ENCODE measurements at regions not wholly inside any gene's neighbourhood (a gene's known extent, or its start where the extent isn't known, plus 50 kb on each side); places are given as distances from the start of the nearest gene placed in this dataset.

DNA sequence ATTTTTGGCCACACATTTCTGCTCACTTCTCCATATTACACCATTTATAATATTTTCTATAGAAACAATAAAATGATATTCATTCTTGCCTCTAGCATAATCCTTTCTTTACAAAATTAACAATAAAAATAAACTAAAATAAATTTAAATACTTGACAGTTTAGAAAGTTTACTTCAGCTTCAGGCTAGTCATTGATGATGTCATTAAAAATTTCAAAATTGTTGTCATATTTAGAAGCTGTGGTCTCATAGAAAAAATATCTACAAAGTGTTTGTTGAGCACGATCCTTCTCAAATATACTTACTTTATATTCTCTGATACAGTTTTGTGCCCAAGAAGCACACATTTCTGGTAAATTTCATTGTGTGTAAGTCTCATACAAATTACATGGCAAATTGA, 717.4 kb upstream of the CITED2 start:
- H3K9me3 ChIP-seq (ENCODE audit: control insufficient read depth, low read length, poor library complexity, severe bottlenecking) = no peaks in the 10 kb centered on the region
- no peaks in the 10 kb centered on the region for H3K27me3 Mint-ChIP-seq
- no peak overlapping the region for H3K27ac Mint-ChIP-seq
- H3K4me3 Mint-ChIP-seq = no peak overlapping the region
- H3K36me3 Mint-ChIP-seq (ENCODE audit: low read depth) = no peaks in the 10 kb centered on the region
- no peak for ATAC-seq
- no peaks in the 10 kb centered on the region for H3K4me1 Mint-ChIP-seq
- DNase-seq = no peak

DNA sequence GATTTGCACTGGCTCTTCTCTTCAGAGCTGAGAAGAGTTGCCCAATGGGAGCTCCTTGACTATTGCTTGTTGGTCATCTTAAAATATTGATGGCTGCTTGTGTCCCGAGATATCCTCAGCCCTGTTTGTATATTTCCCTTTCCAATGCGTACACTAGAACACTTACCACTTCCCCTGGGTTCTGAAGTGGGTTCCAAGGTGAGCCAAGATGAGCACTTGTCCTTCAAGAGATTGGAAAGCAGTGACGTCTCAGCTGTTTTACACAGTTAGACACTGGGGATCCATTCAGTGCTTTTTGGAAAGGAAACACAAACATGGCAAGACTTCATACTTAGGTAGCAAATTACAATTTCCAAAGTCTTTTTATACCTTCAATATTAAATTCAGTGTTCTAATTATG, 716.4 kb upstream of the CITED2 start:
- no peak for ATAC-seq
- no peaks in the 10 kb centered on the region for H3K9me3 ChIP-seq (ENCODE audit: control insufficient read depth, low read length, poor library complexity, severe bottlenecking)
- no peak for DNase-seq
- H3K4me1 Mint-ChIP-seq = no peaks in the 10 kb centered on the region
- H3K27me3 Mint-ChIP-seq = no peaks in the 10 kb centered on the region
- no peak overlapping the region for H3K4me3 Mint-ChIP-seq
- H3K36me3 Mint-ChIP-seq (ENCODE audit: low read depth) = no peaks in the 10 kb centered on the region
- no peak overlapping the region for H3K27ac Mint-ChIP-seq

DNA sequence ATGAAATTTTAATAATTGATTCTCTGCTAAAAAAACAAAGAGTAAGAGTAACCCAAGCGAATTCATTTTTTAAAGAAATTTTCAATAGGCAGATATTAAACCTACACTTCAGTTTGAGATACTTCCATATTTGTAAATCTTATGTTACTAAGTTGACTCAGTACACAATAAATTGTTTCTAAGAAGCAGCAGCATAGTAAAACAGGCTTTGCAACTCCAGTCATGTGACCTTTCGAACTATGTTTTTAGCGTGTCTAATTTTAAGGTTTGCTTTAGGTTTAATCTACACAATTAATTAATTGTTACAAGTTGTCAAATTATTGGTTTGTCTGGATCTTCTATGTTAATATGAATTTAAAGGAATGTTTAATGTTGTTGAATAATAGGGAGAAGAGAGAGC, 708.9 kb upstream of the CITED2 start:
- no peak overlapping the region for H3K27ac Mint-ChIP-seq
- no peaks in the 10 kb centered on the region for H3K36me3 Mint-ChIP-seq (ENCODE audit: low read depth)
- H3K9me3 ChIP-seq (ENCODE audit: control insufficient read depth, low read length, poor library complexity, severe bottlenecking) = no peaks in the 10 kb centered on the region
- ATAC-seq (no peak), DNase-seq (no peak)
- no peaks in the 10 kb centered on the region for H3K27me3 Mint-ChIP-seq
- no peaks in the 10 kb centered on the region for H3K4me1 Mint-ChIP-seq
- H3K4me3 Mint-ChIP-seq = no peak overlapping the region

DNA sequence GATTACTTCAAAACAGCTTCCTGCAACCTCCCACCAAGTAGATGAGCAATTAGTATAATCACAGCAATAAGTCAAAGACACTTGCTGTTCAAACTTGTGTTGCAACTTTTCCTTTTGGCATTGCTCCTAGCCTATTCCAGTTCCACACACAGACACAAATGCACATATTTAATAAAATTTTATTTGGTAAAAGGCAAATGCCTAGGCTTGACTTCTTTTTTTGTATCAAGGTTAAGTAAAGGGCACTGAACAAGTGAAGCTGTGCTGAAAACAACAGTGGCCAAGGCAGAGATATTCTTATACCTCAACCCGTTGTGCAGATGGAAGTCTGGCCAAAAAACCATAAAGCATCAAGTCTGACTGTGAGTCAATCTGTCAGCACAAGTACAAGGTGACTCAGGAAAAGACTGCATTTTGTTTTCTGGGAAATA, 708.4 kb upstream of the CITED2 start:
- DNase-seq (no peak), ATAC-seq (no peak)
- no peaks in the 10 kb centered on the region for H3K9me3 ChIP-seq (ENCODE audit: control insufficient read depth, low read length, poor library complexity, severe bottlenecking)
- Mint-ChIP-seq H3K36me3 (ENCODE audit: low read depth) (no peaks in the 10 kb centered on the region), H3K27ac (no peak overlapping the region), H3K4me3 (no peak overlapping the region), H3K27me3 (no peaks in the 10 kb centered on the region), H3K4me1 (no peaks in the 10 kb centered on the region)

DNA sequence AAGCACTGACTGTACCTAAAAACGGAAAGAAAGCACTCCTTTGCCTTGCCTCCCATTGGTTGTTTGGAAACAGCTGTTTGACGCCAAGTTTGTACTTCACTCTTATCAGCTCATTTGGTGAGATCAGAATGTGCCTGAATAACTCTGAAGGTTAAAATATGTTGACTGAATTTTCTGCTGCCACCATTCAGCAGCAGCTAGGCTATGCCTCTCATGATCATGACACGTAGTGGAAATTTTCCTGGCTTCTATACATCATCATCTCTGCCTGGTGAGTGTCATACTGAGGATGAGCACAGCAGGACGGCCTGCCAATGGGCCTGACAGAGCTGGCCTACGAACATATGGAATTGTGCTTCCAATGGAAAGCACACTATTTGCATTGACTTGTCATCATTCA, 704.9 kb upstream of the CITED2 start:
- H3K9me3 ChIP-seq (ENCODE audit: control insufficient read depth, low read length, poor library complexity, severe bottlenecking) = no peaks in the 10 kb centered on the region
- no peaks in the 10 kb centered on the region for H3K36me3 Mint-ChIP-seq (ENCODE audit: low read depth)
- no peak for ATAC-seq
- no peak overlapping the region for H3K27ac Mint-ChIP-seq
- no peak for DNase-seq
- H3K4me1 Mint-ChIP-seq = peaks cover 2% of the 10 kb centered on the region
- H3K27me3 Mint-ChIP-seq = peaks cover 10% of the 10 kb centered on the region
- H3K4me3 Mint-ChIP-seq = no peak overlapping the region

DNA sequence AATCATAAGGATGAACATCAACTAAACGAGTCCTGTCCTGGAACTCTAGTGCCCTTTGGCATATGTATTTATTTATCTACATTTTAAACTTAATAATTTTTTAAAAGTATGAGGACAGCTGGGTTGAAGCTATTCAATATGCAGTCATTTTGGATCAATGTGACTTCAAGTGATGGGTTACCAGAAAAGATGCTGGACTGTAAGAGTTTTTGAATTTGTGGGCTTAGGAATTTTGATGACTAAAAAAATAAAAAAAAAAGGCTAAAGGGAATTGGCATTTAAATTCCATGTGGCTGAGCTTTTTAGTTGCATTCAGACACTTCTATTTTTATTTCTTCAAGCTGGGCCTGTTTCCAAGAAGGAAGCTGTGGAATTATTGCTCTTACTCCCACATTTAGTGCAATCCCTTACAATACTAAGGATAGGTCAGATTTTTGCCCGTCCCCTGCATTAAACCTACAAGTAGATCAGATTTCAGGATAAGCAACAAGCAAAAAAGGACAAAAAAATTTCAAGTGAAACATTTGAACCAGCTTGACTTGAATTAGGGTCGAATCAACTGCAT, 704.2 kb upstream of the CITED2 start:
- no peaks in the 10 kb centered on the region for H3K36me3 Mint-ChIP-seq (ENCODE audit: low read depth)
- H3K9me3 ChIP-seq (ENCODE audit: control insufficient read depth, low read length, poor library complexity, severe bottlenecking) = no peaks in the 10 kb centered on the region
- peaks cover 16% of the 10 kb centered on the region for H3K27me3 Mint-ChIP-seq
- H3K4me3 Mint-ChIP-seq = no peak overlapping the region
- no peak overlapping the region for H3K27ac Mint-ChIP-seq
- DNase-seq (no peak), ATAC-seq (no peak)
- H3K4me1 Mint-ChIP-seq = peaks cover 2% of the 10 kb centered on the region

DNA sequence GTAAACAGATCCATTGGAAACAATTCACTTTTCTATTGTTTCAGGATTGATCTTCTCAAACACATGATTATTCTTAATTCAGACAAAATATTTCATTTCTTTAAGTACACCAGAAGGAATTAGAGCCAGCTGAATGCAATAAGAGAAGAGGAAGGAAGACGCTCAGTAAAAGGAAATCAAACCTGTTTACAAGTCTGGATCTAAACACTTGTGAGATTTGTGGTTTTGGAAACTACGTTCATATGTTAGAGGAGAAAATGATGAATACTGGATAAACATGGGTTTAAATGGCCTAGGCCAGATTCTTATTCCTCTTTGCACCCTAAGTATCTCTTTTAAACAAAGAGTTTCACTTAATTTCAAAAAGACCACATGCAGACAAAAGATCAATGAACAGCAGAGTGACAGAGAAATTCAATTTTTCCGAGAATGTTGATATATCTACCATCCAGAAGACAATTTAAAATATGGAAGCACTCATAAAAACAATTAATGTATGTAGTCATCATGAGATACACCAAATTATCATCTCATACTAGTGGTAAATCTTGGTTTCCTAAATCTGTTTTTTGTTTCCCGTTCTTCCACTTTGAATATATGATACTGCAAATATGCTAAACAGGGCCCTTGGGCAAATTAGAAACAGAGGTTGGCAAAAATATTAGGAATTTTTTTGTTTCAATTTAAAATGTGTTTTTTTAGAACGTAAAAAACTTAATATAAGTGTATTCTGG, 703.5 kb upstream of the CITED2 start:
- ATAC-seq = no peak
- Mint-ChIP-seq H3K36me3 (ENCODE audit: low read depth) (no peaks in the 10 kb centered on the region), H3K4me3 (no peak overlapping the region), H3K4me1 (peaks cover 2% of the 10 kb centered on the region), H3K27me3 (peaks cover 16% of the 10 kb centered on the region), H3K27ac (no peak overlapping the region)
- no peaks in the 10 kb centered on the region for H3K9me3 ChIP-seq (ENCODE audit: control insufficient read depth, low read length, poor library complexity, severe bottlenecking)
- no peak for DNase-seq

DNA sequence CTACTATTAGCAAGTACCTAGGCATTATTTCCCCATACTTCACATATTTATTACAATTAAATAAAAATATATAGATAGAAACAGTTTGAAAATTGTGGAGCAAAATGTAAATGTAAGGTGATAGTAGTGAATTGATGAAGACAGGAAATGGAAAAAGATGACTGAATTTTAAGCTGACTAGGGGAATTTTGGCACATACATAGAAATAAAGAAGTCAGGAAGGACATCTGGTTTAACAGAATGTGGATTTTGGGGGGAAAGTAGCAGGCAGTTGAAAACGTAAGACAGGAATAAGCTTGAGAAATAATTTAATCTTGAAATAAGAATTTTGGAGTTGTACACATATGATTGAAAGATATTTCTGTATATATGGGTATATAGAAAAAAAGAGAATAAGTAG, 701.7 kb upstream of the CITED2 start:
- H3K27ac Mint-ChIP-seq = no peak overlapping the region
- H3K36me3 Mint-ChIP-seq (ENCODE audit: low read depth) = no peaks in the 10 kb centered on the region
- H3K27me3 Mint-ChIP-seq = peaks cover 16% of the 10 kb centered on the region
- no peak for DNase-seq
- H3K9me3 ChIP-seq (ENCODE audit: control insufficient read depth, low read length, poor library complexity, severe bottlenecking) = no peaks in the 10 kb centered on the region
- no peak for ATAC-seq
- no peak overlapping the region for H3K4me3 Mint-ChIP-seq
- peaks cover 2% of the 10 kb centered on the region for H3K4me1 Mint-ChIP-seq

DNA sequence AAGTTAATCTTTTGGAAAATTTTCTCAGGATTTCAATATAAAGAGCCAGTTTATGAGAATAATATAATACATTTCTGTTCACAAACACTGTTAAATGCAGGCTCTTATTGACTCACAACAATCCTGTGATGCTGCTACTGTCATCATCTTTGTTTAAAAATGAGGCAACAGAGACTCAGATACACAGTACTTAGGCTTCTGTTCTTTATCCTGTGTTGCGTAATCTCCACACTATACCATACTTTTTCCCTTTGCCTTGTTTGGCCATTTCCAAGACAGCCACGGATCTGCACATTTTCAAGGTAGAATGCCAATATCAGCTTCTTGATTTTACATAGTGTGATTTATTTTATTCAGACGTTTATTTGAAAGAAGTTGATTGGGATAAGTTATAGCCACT, 699.0 kb upstream of the CITED2 start:
- H3K27ac Mint-ChIP-seq = no peak overlapping the region
- no peak for ATAC-seq

DNA sequence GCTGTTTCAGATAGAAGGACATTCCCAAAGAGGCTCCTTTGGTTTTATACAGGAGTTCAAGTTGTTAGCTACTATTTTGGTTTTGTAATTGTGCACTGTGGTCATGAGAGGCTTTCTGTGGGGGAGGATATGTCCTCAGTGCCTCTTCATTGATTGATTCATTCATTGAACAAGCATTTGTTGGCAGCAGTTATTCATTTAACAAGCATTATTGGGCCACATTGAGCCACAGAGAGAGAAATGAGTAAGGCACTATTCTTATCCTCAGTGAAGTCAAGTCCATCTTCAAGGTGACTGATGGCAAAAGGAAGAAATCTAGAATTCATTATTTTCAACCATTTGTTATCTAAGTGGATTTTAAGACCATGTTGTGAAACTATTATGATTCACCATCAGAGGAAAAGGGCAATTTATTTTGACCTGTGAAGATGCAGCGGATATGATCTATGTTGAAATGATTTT, 697.2 kb upstream of the CITED2 start:
- Mint-ChIP-seq H3K27me3 (peaks cover 16% of the 10 kb centered on the region), H3K4me1 (no peaks in the 10 kb centered on the region), H3K4me3 (no peak overlapping the region), H3K27ac (no peak overlapping the region), H3K36me3 (ENCODE audit: low read depth) (no peaks in the 10 kb centered on the region)
- DNase-seq (no peak), ATAC-seq (no peak)
- no peaks in the 10 kb centered on the region for H3K9me3 ChIP-seq (ENCODE audit: control insufficient read depth, low read length, poor library complexity, severe bottlenecking)

More for the DNA sequence above, 699.0 kb upstream of the CITED2 start:
- Mint-ChIP-seq H3K36me3 (ENCODE audit: low read depth) (no peaks in the 10 kb centered on the region), H3K4me3 (no peak overlapping the region), H3K27me3 (peaks cover 16% of the 10 kb centered on the region), H3K4me1 (peaks cover 2% of the 10 kb centered on the region)
- H3K9me3 ChIP-seq (ENCODE audit: control insufficient read depth, low read length, poor library complexity, severe bottlenecking) = no peaks in the 10 kb centered on the region
- DNase-seq = no peak

DNA sequence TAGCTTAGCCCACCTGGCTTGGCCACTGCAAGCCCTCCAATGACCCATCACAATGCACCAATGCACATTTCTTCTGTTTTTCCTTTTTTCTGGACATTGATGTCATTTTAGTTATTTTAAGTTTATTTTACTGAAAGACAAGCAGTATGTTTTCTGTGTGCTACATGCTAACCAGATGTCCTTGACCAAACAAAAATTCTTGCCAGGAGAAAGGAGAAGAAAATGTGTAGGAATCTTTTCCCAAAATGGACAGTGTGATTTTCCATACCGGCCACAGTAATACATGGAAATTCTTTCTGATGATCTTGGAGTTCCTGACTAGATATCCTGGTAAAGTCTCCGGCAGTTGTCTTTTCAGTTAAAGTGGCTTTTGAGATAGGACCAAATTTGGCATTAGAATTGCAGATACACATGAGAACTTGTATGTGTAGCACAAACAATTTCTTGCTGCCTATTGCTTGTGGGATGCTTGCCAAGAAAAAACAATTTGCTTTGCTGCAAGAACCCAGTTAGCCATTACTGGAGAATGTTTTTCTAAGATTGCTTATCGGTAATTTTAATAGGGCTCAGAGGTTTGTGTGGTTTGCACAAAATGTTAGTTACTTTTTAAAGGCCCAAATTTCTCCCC, 696.5 kb upstream of the CITED2 start:
- Mint-ChIP-seq H3K27me3 (peaks cover 16% of the 10 kb centered on the region), H3K27ac (no peak overlapping the region), H3K4me3 (no peak overlapping the region), H3K4me1 (no peaks in the 10 kb centered on the region), H3K36me3 (ENCODE audit: low read depth) (no peaks in the 10 kb centered on the region)
- H3K9me3 ChIP-seq (ENCODE audit: control insufficient read depth, low read length, poor library complexity, severe bottlenecking) = no peaks in the 10 kb centered on the region
- DNase-seq (no peak), ATAC-seq (no peak)

DNA sequence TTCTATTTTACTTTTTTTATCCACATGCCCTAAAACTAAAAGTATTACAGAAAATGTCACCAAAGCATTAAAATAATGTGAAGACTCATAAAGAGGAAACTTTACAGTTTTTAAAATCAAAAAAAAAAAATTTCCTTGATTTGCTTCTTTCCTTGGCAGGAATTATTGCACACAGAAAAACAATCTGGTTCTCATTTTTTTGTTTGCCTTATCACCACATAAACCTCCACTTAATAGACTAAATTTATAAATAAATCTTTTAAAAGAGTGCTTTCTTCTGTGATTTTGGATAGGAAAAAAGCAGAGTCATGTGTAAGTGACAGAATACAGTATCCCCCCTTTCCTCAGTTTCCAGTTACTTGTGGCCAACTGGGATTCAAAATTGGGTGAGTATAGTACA, 695.1 kb upstream of the CITED2 start:
- no peak overlapping the region for H3K4me3 Mint-ChIP-seq
- no peaks in the 10 kb centered on the region for H3K4me1 Mint-ChIP-seq

DNA sequence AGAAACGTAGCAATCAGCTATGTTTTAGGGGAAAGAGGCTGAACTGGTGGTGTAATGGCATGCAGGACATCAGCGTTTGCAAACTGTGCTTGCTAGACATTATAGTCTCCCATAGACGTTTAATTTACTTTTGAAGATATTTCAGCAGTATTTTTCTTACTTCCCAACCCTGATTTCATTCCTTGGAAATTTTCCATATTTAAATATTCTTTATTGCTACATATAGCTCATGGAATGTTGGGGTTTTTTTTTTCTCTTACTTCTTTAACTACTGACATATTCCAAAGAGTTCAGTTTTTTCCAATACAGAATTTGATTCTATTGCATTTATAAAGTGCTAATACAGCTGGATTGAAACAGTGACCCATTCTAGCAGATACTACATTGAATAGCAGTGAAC, 694.4 kb upstream of the CITED2 start:
- Mint-ChIP-seq H3K27me3 (peaks cover 1% of the 10 kb centered on the region), H3K4me1 (no peaks in the 10 kb centered on the region), H3K27ac (no peak overlapping the region), H3K36me3 (ENCODE audit: low read depth) (no peaks in the 10 kb centered on the region), H3K4me3 (no peak overlapping the region)
- ATAC-seq (no peak), DNase-seq (no peak)
- H3K9me3 ChIP-seq (ENCODE audit: control insufficient read depth, low read length, poor library complexity, severe bottlenecking) = no peaks in the 10 kb centered on the region

More for the DNA sequence above, 695.1 kb upstream of the CITED2 start:
- Mint-ChIP-seq H3K27me3 (peaks cover 9% of the 10 kb centered on the region), H3K36me3 (ENCODE audit: low read depth) (no peaks in the 10 kb centered on the region), H3K27ac (no peak overlapping the region)
- no peak for ATAC-seq
- DNase-seq = no peak
- H3K9me3 ChIP-seq (ENCODE audit: control insufficient read depth, low read length, poor library complexity, severe bottlenecking) = no peaks in the 10 kb centered on the region

DNA sequence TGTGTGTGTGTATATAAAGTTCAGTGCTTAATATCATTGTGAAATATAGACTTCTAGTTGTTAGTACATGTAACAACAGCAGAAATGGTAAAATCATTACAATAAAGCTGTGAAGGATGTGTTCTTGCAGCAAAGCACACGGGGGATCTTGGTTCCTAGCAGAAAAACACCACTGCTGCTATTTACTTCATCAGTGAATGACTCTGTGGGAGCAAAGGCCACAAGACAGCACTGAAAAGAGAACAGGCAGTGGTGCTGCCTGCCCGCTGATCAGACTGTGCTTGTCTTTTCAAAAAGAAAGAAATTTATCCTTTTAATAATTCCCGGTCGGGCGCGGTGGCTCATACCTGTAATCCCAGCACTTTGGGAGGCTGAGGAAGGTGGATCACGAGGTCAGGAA, 689.9 kb upstream of the CITED2 start:
- no peak for DNase-seq
- H3K4me3 Mint-ChIP-seq = no peak overlapping the region
- ATAC-seq = no peak
- H3K4me1 Mint-ChIP-seq = no peaks in the 10 kb centered on the region
- H3K27ac Mint-ChIP-seq = no peak overlapping the region
- no peaks in the 10 kb centered on the region for H3K36me3 Mint-ChIP-seq (ENCODE audit: low read depth)
- H3K27me3 Mint-ChIP-seq = peaks cover 9% of the 10 kb centered on the region
- no peaks in the 10 kb centered on the region for H3K9me3 ChIP-seq (ENCODE audit: control insufficient read depth, low read length, poor library complexity, severe bottlenecking)

All from T-helper 17 cell (primary cell).